H9 (cell line): ENCODE measurements at regions not wholly inside any gene's neighbourhood (a gene's known extent, or its start where the extent isn't known, plus 50 kb on each side); places are given as distances from the start of the nearest gene placed in this dataset.

ENCODE experiments used
- DNase-seq: peaks from one replicate; pipeline ENCODE4 v3.0.0-alpha.2; 2017
- H2AFZ ChIP-seq: one replicate; pipeline ENCODE4 v1.6.1; 2013; ENCODE audit warnings: mild to moderate bottlenecking, low read length, control low read depth, moderate library complexity
- H2AK5ac ChIP-seq: 2 replicates; pipeline ENCODE4 v1.6.1; 2013; ENCODE audit warnings: low read length, control low read depth, mixed read lengths; ENCODE audit not compliant: insufficient read length
- H2BK120ac ChIP-seq: one replicate; pipeline ENCODE4 v1.6.1; 2013; ENCODE audit warnings: low read depth, mild to moderate bottlenecking, low read length, control low read depth, inconsistent platforms; ENCODE audit not compliant: poor library complexity, severe bottlenecking
- H2BK12ac ChIP-seq: 2 replicates; pipeline ENCODE4 v1.6.1; 2013; ENCODE audit warnings: low read length, control low read depth, mixed read lengths, low read depth; ENCODE audit not compliant: insufficient read length
- H2BK15ac ChIP-seq: 2 replicates; pipeline ENCODE4 v1.6.1; 2013; ENCODE audit warnings: low read depth, low read length, control low read depth
- H2BK20ac ChIP-seq: one replicate; pipeline ENCODE4 v1.6.1; 2013; ENCODE audit warnings: low read depth, mild to moderate bottlenecking, low read length, control low read depth, inconsistent platforms; ENCODE audit not compliant: poor library complexity, severe bottlenecking
- H2BK5ac ChIP-seq: 2 replicates; pipeline ENCODE4 v1.6.1; 2013; ENCODE audit warnings: low read length, control low read depth, mixed read lengths; ENCODE audit not compliant: insufficient read length
- H3K14ac ChIP-seq: 2 replicates; pipeline ENCODE4 v1.6.1; 2013; ENCODE audit warnings: low read length, control low read depth; ENCODE audit not compliant: insufficient read depth
- H3K18ac ChIP-seq: 2 replicates; pipeline ENCODE4 v1.6.1; 2013; ENCODE audit warnings: low read depth, mild to moderate bottlenecking, mixed read lengths, low read length, control low read depth; ENCODE audit not compliant: insufficient read length
- H3K23ac ChIP-seq: 2 replicates; pipeline ENCODE4 v1.6.1; 2013; ENCODE audit warnings: low read length, control low read depth, mixed read lengths, low read depth; ENCODE audit not compliant: insufficient read length
- H3K23me2 ChIP-seq: 2 replicates; pipeline ENCODE4 v1.6.1; 2013; ENCODE audit warnings: low read depth, mild to moderate bottlenecking, mixed read lengths, low read length, control low read depth; ENCODE audit not compliant: insufficient read length, poor library complexity, severe bottlenecking
- H3K27ac ChIP-seq: 2 replicates; pipeline ENCODE4 v1.5.1; 2013; ENCODE audit warnings: low read length, control low read depth, mixed read lengths, low read depth; ENCODE audit not compliant: insufficient read length
- H3K27me3 ChIP-seq: 2 replicates; pipeline ENCODE4 v1.6.1; 2013; ENCODE audit warnings: low read length, control low read depth, inconsistent platforms; ENCODE audit not compliant: insufficient read depth
- H3K4ac ChIP-seq: 2 replicates; pipeline ENCODE4 v1.6.1; 2013; ENCODE audit warnings: low read depth, mild to moderate bottlenecking, control low read depth, inconsistent platforms, low read length, moderate library complexity
- H3K4me1 ChIP-seq: 2 replicates; pipeline ENCODE4 v1.6.1; 2013; ENCODE audit warnings: low read length, control low read depth, inconsistent platforms; ENCODE audit not compliant: insufficient read depth
- H3K4me2 ChIP-seq: 2 replicates; pipeline ENCODE4 v1.6.1; 2013; ENCODE audit warnings: low read length, control low read depth, mixed read lengths; ENCODE audit not compliant: insufficient read length, insufficient read depth
- H3K56ac ChIP-seq: 2 replicates; pipeline ENCODE4 v1.6.1; 2013; ENCODE audit warnings: low read depth, mild to moderate bottlenecking, mixed read lengths, low read length, control low read depth; ENCODE audit not compliant: insufficient read length
- H3K79me1 ChIP-seq: 2 replicates; pipeline ENCODE4 v1.6.1; 2013; ENCODE audit warnings: low read depth, mild to moderate bottlenecking, moderate library complexity, low read length, control low read depth, inconsistent platforms; ENCODE audit not compliant: insufficient read depth, poor library complexity, severe bottlenecking
- H3K79me2 ChIP-seq: 2 replicates; pipeline ENCODE4 v1.6.1; 2013; ENCODE audit warnings: low read length, control low read depth, inconsistent platforms; ENCODE audit not compliant: insufficient read depth
- H3K9ac ChIP-seq: 2 replicates; pipeline ENCODE4 v1.6.1; 2013; ENCODE audit warnings: low read length, control low read depth, mixed read lengths; ENCODE audit not compliant: insufficient read length; ENCODE audit errors: extremely low read depth
- H3K9me3 ChIP-seq: one replicate; pipeline ENCODE4 v1.6.1; 2013; ENCODE audit warnings: low read depth, low read length, inconsistent platforms; ENCODE audit not compliant: control insufficient read depth
- H3T11ph ChIP-seq: one replicate; pipeline ENCODE4 v1.6.1; 2013; ENCODE audit warnings: mild to moderate bottlenecking, low read length, control low read depth, inconsistent platforms
- H4K20me1 ChIP-seq: one replicate; pipeline ENCODE4 v1.6.1; 2013; ENCODE audit not compliant: control insufficient read depth, insufficient read length, insufficient read depth
- H4K5ac ChIP-seq: 2 replicates; pipeline ENCODE4 v1.6.1; 2013; ENCODE audit warnings: low read depth, mild to moderate bottlenecking, mixed read lengths, low read length, control low read depth; ENCODE audit not compliant: insufficient read length
- H4K8ac ChIP-seq: replicated peaks from 2 replicates; pipeline ENCODE4 v1.6.1; 2013; ENCODE audit warnings: low read length, control low read depth, mixed read lengths, low read depth; ENCODE audit not compliant: insufficient read length
- H4K91ac ChIP-seq: 2 replicates; pipeline ENCODE4 v1.6.1; 2013; ENCODE audit warnings: low read depth, mild to moderate bottlenecking, moderate library complexity, mixed read lengths, low read length, control low read depth; ENCODE audit not compliant: insufficient read length
- H3K27ac Mint-ChIP-seq, 3 experiments: 2 replicates in 2 of 3; 3 replicates in 1 of 3; pipeline ENCODE4 v1.8.0; 2020 to 2021; ENCODE audit warnings: mixed read lengths in 3 of 3, mild to moderate bottlenecking in 1 of 3, moderate library complexity in 1 of 3
- H3K27me3 Mint-ChIP-seq: 2 replicates; pipeline ENCODE4 v1.8.0; 2021; ENCODE audit warnings: low read depth, mild to moderate bottlenecking, moderate library complexity, mixed read lengths
- H3K36me3 Mint-ChIP-seq, 3 experiments: 2 replicates in 2 of 3; 3 replicates in 1 of 3; pipeline ENCODE4 v1.8.0; 2020 to 2021; ENCODE audit warnings: low read depth in 3 of 3, mixed read lengths in 3 of 3; ENCODE audit not compliant: insufficient read depth in 1 of 3
- H3K4me1 Mint-ChIP-seq, 2 experiments: 2 replicates each; pipeline ENCODE4 v1.8.0; 2020; ENCODE audit warnings: mixed read lengths in 2 of 2
- H3K4me3 Mint-ChIP-seq, 2 experiments: 2 replicates in 1 of 2; 3 replicates in 1 of 2; pipeline ENCODE4 v1.8.0; 2020 to 2021; ENCODE audit warnings: mild to moderate bottlenecking in 2 of 2, mixed read lengths in 2 of 2, moderate library complexity in 1 of 2
- H3K9me3 Mint-ChIP-seq, 2 experiments: 2 replicates in 1 of 2; 3 replicates in 1 of 2; pipeline ENCODE4 v1.8.0; 2020; ENCODE audit warnings: mild to moderate bottlenecking in 2 of 2, mixed read lengths in 2 of 2, moderate library complexity in 1 of 2
- WGBS: extraction: QIAGEN DNeasy Blood & Tissue Kit; methylation state at CpG from one replicate; pipeline ENCODE4 v1.1.7; 2013; ENCODE audit warnings: missing lambda C conversion rate, low lambda C conversion rate, mixed read lengths; ENCODE audit not compliant: insufficient read length; ENCODE audit errors: extremely low coverage; 5-methylcytosine and 5-hydroxymethylcytosine counted together
- TF ChIP-seq, protein P1 (sequence below): fragments of 200-600 bp; sonication (generic); conservative IDR thresholded peaks from 3 replicates; pipeline ENCODE4 v1.8.0; 2021; ENCODE audit warnings: antibody characterized with exemption, mild to moderate bottlenecking

DNA sequence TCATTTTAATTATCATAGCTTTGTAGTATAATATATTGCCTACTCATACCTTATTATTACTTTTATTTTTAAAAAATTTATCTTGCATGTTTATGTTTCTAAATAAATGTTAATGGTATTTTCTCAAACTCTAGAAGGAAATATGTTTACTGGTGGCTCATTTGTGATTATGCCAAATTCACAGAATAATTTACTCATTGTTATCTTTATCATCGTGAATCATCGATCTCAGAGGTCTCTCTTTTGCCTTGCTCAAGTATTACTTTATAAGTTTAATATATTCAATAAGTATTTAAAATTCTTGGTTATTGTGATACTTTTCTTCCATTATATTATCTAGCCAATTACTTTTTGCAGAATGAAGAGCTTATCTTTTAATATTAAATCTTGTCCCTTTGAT, 836.7 kb upstream of the ADAMTS5 start:
- TF ChIP-seq, protein P1, sequence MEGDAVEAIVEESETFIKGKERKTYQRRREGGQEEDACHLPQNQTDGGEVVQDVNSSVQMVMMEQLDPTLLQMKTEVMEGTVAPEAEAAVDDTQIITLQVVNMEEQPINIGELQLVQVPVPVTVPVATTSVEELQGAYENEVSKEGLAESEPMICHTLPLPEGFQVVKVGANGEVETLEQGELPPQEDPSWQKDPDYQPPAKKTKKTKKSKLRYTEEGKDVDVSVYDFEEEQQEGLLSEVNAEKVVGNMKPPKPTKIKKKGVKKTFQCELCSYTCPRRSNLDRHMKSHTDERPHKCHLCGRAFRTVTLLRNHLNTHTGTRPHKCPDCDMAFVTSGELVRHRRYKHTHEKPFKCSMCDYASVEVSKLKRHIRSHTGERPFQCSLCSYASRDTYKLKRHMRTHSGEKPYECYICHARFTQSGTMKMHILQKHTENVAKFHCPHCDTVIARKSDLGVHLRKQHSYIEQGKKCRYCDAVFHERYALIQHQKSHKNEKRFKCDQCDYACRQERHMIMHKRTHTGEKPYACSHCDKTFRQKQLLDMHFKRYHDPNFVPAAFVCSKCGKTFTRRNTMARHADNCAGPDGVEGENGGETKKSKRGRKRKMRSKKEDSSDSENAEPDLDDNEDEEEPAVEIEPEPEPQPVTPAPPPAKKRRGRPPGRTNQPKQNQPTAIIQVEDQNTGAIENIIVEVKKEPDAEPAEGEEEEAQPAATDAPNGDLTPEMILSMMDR: no peak
- H2BK120ac ChIP-seq: no peak overlapping the region
- no peak overlapping the region for H4K8ac ChIP-seq
- H4K5ac ChIP-seq: no peak overlapping the region
- H3K9ac ChIP-seq: no peak overlapping the region
- H2BK5ac ChIP-seq: no peak overlapping the region
- no peak overlapping the region for H3K4ac ChIP-seq
- H3K79me2 ChIP-seq: no peaks in the 10 kb centered on the region
- Mint-ChIP-seq H3K4me3 (no peak overlapping the region), H3K27me3 (no peaks in the 10 kb centered on the region), H3K27ac (no peak overlapping the region), H3K4me1 (peaks cover 0 to 5% of the 10 kb centered on the region in 2 experiments; a peak in 1 of 4 replicates), H3K9me3 (no peaks in the 10 kb centered on the region), H3K36me3 (no peaks in the 10 kb centered on the region)
- H3K27ac ChIP-seq: no peak overlapping the region
- H3K18ac ChIP-seq: no peak overlapping the region
- H3K14ac ChIP-seq: no peak overlapping the region
- H3K4me1 ChIP-seq: no peaks in the 10 kb centered on the region; the same call in 1 of the 2 replicates
- DNase-seq: no peak
- H2AFZ ChIP-seq: no peak overlapping the region
- WGBS: no CpG with 5 or more reads among the region's 2 CpGs
- no peak overlapping the region for H2AK5ac ChIP-seq
- H3K23ac ChIP-seq: no peak overlapping the region
- no peak overlapping the region for H4K91ac ChIP-seq
- H3K23me2 ChIP-seq: no peaks in the 10 kb centered on the region
- no peak overlapping the region for H2BK12ac ChIP-seq
- no peaks in the 10 kb centered on the region for H3K27me3 ChIP-seq
- H3K56ac ChIP-seq: no peak overlapping the region
- H3T11ph ChIP-seq: no peak overlapping the region
- no peaks in the 10 kb centered on the region for H3K79me1 ChIP-seq
- no peaks in the 10 kb centered on the region for H3K9me3 ChIP-seq
- H2BK20ac ChIP-seq: no peak overlapping the region
- H2BK15ac ChIP-seq: no peak overlapping the region
- no peaks in the 10 kb centered on the region for H4K20me1 ChIP-seq
- H3K4me2 ChIP-seq: no peak overlapping the region
